Glutamatergic neuron (in vitro differentiated cells): ENCODE measurements at regions not wholly inside any gene's neighbourhood (a gene's known extent, or its start where the extent isn't known, plus 50 kb on each side); places are given as distances from the start of the nearest gene placed in this dataset.

ENCODE experiments used
- DNase-seq: peaks from one replicate; pipeline ENCODE4 v3.0.0; 2022
- H3K27ac Mint-ChIP-seq: one replicate; pipeline ENCODE4 v1.8.0; 2020; ENCODE audit warnings: mild to moderate bottlenecking, mixed read lengths, inconsistent platforms; ENCODE audit not compliant: unreplicated experiment
- H3K27me3 Mint-ChIP-seq: one replicate; pipeline ENCODE4 v1.8.0; 2020; ENCODE audit warnings: mild to moderate bottlenecking, moderate library complexity, mixed read lengths, inconsistent platforms; ENCODE audit not compliant: unreplicated experiment
- H3K36me3 Mint-ChIP-seq: one replicate; pipeline ENCODE4 v1.8.0; 2020; ENCODE audit warnings: mild to moderate bottlenecking, mixed read lengths, inconsistent platforms; ENCODE audit not compliant: unreplicated experiment
- H3K4me1 Mint-ChIP-seq: one replicate; pipeline ENCODE4 v1.8.0; 2020; ENCODE audit warnings: mild to moderate bottlenecking, low read depth, mixed read lengths, inconsistent platforms; ENCODE audit not compliant: unreplicated experiment
- H3K4me3 Mint-ChIP-seq: one replicate; pipeline ENCODE4 v1.8.0; 2020; ENCODE audit warnings: mild to moderate bottlenecking, mixed read lengths, inconsistent platforms; ENCODE audit not compliant: unreplicated experiment
- H3K9me3 Mint-ChIP-seq: one replicate; pipeline ENCODE4 v1.8.0; 2020; ENCODE audit warnings: mild to moderate bottlenecking, moderate library complexity, mixed read lengths, inconsistent platforms; ENCODE audit not compliant: unreplicated experiment
- TF ChIP-seq, protein P1 (sequence below): fragments of 200-600 bp; sonication (generic); IDR thresholded peaks from one replicate; pipeline ENCODE4 v1.5.0; 2021; ENCODE audit not compliant: partially characterized antibody, unreplicated experiment

DNA sequence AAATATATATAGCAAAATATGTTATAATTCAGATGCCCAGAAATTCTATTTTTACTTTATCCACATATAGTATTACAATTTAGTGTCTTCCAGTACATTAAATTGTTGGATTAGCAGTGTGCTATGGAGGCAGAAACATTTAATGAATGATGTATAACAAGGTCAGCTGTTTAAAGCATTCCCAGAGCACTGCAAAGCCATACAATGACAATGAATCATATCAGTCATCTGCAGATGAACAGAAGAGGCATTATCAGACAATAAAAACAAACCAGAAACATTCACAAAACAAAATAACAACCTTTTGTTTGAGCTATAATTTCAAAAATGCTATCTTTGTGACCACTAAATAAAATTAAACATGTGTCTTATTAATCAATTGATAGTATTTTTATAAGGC, 524.2 kb downstream of the FAT4 start:
- Mint-ChIP-seq H3K27ac (no peak overlapping the region), H3K9me3 (no peaks in the 10 kb centered on the region), H3K4me1 (no peaks in the 10 kb centered on the region), H3K4me3 (no peak overlapping the region), H3K27me3 (no peaks in the 10 kb centered on the region), H3K36me3 (no peaks in the 10 kb centered on the region)
- DNase-seq: no peak
- TF ChIP-seq, protein P1, sequence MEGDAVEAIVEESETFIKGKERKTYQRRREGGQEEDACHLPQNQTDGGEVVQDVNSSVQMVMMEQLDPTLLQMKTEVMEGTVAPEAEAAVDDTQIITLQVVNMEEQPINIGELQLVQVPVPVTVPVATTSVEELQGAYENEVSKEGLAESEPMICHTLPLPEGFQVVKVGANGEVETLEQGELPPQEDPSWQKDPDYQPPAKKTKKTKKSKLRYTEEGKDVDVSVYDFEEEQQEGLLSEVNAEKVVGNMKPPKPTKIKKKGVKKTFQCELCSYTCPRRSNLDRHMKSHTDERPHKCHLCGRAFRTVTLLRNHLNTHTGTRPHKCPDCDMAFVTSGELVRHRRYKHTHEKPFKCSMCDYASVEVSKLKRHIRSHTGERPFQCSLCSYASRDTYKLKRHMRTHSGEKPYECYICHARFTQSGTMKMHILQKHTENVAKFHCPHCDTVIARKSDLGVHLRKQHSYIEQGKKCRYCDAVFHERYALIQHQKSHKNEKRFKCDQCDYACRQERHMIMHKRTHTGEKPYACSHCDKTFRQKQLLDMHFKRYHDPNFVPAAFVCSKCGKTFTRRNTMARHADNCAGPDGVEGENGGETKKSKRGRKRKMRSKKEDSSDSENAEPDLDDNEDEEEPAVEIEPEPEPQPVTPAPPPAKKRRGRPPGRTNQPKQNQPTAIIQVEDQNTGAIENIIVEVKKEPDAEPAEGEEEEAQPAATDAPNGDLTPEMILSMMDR: no peak

- H3K36me3 Mint-ChIP-seq: no peaks in the 10 kb centered on the region
- no peak overlapping the region for H3K27ac Mint-ChIP-seq
- TF ChIP-seq, protein P1: no peak
- H3K9me3 Mint-ChIP-seq: no peaks in the 10 kb centered on the region
- no peak for DNase-seq
- H3K27me3 Mint-ChIP-seq: no peaks in the 10 kb centered on the region
- H3K4me1 Mint-ChIP-seq: no peaks in the 10 kb centered on the region
- H3K4me3 Mint-ChIP-seq: no peak overlapping the region
Measured at GRCh38 chr4:125843947-125844346, 529.2 kb downstream of the FAT4 start.

DNA sequence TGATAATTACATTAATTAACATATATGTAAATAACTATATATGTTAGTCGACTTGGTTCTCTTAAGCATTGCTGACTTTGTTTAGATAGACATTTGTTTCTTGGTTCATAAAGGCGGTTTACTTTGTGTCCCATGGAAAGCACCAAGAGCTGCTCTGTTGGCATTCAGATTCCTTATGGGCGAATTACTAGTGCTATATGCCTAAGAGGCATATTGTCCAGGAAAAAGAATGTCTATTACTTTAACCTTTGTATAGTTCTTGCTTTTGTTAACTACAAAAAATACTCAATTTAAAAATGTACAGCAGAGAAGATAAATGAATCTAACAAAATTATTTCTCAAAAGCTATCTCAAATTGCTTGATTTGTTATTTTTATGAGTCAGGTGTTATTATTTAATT, 532.8 kb downstream of the FAT4 start:
- no peak for DNase-seq
- Mint-ChIP-seq H3K4me3 (no peak overlapping the region), H3K27me3 (no peaks in the 10 kb centered on the region), H3K4me1 (no peaks in the 10 kb centered on the region), H3K36me3 (no peaks in the 10 kb centered on the region), H3K9me3 (no peaks in the 10 kb centered on the region), H3K27ac (no peak overlapping the region)
- TF ChIP-seq, protein P1: no peak

- no peaks in the 10 kb centered on the region for H3K36me3 Mint-ChIP-seq
- no peaks in the 10 kb centered on the region for H3K9me3 Mint-ChIP-seq
- no peak overlapping the region for H3K27ac Mint-ChIP-seq
- no peaks in the 10 kb centered on the region for H3K27me3 Mint-ChIP-seq
- DNase-seq: no peak
- TF ChIP-seq, protein P1: no peak
- H3K4me3 Mint-ChIP-seq: no peak overlapping the region
- no peaks in the 10 kb centered on the region for H3K4me1 Mint-ChIP-seq
Measured at GRCh38 chr4:125849869-125850268, 535.1 kb downstream of the FAT4 start.

- H3K4me3 Mint-ChIP-seq: no peak overlapping the region
- H3K27ac Mint-ChIP-seq: no peak overlapping the region
- no peaks in the 10 kb centered on the region for H3K9me3 Mint-ChIP-seq
- TF ChIP-seq, protein P1: no peak
- H3K4me1 Mint-ChIP-seq: no peaks in the 10 kb centered on the region
- H3K27me3 Mint-ChIP-seq: no peaks in the 10 kb centered on the region
- DNase-seq: no peak
- H3K36me3 Mint-ChIP-seq: peaks cover 7% of the 10 kb centered on the region
Measured at GRCh38 chr4:125891597-125892258, 577.0 kb downstream of the FAT4 start.
